ENCODE measurements at regions not wholly inside any gene's neighbourhood (a gene's known extent, or its start where the extent isn't known, plus 50 kb on each side); places are given as distances from the start of the nearest gene placed in this dataset.

DNA sequence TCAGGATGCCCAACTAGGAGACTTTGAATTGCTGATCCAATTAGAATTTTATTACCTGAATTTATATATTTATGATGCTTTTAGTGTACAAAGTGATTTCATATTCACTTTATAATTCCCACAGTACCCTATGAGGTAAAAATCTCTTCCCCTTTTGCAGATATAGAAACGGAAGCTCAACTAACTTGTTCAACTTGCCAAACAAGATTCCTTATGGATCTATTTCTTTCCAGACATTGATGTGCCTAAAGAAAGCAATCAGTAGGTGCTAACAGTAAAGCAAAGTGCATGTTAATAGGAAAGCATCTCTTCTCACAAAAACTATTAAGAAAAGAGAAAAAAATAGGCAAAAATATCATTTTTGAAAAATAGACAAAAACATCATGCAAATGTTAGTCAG lies 65.9 kb upstream of the PPP1R12A start:
- TF ChIP-seq, protein P1, sequence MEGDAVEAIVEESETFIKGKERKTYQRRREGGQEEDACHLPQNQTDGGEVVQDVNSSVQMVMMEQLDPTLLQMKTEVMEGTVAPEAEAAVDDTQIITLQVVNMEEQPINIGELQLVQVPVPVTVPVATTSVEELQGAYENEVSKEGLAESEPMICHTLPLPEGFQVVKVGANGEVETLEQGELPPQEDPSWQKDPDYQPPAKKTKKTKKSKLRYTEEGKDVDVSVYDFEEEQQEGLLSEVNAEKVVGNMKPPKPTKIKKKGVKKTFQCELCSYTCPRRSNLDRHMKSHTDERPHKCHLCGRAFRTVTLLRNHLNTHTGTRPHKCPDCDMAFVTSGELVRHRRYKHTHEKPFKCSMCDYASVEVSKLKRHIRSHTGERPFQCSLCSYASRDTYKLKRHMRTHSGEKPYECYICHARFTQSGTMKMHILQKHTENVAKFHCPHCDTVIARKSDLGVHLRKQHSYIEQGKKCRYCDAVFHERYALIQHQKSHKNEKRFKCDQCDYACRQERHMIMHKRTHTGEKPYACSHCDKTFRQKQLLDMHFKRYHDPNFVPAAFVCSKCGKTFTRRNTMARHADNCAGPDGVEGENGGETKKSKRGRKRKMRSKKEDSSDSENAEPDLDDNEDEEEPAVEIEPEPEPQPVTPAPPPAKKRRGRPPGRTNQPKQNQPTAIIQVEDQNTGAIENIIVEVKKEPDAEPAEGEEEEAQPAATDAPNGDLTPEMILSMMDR (IDR thresholded peaks at IDR 0.05) = no peak
- no peak for TF ChIP-seq EP300 (IDR thresholded peaks at IDR 0.05)
- TF ChIP-seq POLR2A (IDR thresholded peaks at IDR 0.05) = no peak
- no peak for TF ChIP-seq POLR2AphosphoS5 (IDR thresholded peaks at IDR 0.05)
